ENCODE measurements at regions not wholly inside any gene's neighbourhood (a gene's known extent, or its start where the extent isn't known, plus 50 kb on each side); places are given as distances from the start of the nearest gene placed in this dataset.
A peak's percentile ranks its signal among the peaks of the same experiment; 100 is the strongest.
"Not testable (repeated sequence)": the region's sequence is repeated elsewhere in the genome, so short reads cannot be mapped to it uniquely, and the experiment has no call there.

DNA sequence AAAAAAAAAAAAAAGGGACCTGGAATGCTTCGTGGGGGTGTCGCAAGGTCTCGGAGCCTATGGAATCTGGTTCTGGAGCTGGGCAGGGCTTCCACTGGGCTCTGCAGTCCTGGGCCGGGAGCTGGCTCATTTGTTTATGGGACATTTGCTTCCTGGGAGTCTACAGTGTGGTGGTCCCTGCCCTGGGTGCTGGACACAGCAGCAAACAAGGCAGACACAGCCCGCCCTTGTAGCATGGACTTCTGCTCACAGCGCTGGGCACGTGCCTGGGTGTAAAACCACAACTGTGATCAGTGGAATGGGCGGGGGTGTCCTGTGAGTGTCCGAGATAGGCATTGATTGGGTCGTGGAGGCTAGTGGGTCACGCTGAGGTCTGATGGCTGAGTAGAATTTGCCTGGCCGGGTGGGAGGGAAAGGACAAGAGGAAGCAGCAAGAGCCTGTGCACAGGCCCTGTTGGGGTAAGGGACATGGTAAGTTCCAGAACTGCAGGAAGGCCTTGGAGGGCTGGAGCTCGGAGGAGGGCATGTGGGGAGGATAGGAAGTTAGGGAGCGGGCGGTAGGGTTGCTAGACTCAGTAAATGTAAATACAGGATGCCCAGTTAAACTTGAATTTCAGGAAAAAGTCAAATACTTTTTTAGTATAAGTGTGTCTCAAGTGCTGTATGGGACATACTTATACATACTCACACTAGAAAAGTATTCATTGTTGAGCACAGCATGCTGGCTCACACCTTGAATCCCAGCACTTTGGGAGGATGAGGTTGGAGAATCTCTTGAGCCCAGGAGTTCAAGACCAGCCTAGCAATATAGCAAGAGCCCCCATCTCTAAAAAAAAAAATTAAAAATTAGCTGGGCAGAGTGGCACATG, 61.3 kb upstream of the PMEPA1 start:
- H3K27ac Mint-ChIP-seq = no peak overlapping the region
- WGBS, 2 experiments (ENCODE audit: insufficient coverage in 1 of 2, insufficient read length in 1 of 2) = 86 to 93% methylated on average over 9 to 15 of the region's 15 CpGs
- no peaks in the 10 kb centered on the region for H3K9me3 Mint-ChIP-seq
- peak; percentile 51 for DNase-seq
- peaks cover 18% of the 10 kb centered on the region for H3K27me3 Mint-ChIP-seq (ENCODE audit: insufficient read depth)
- H3K4me3 Mint-ChIP-seq = no peak overlapping the region
- H3K36me3 ChIP-seq (ENCODE audit: control insufficient read depth, insufficient read depth, low read length) = no peaks in the 10 kb centered on the region
- no peak overlapping the region for H3K9ac ChIP-seq (ENCODE audit: extremely low read depth, low read length, poor library complexity, severe bottlenecking)
- no peaks in the 10 kb centered on the region for H3K36me3 Mint-ChIP-seq (ENCODE audit: low read depth)
- H3K4me1 ChIP-seq (ENCODE audit: control insufficient read depth, insufficient read depth, low read length) = no peaks in the 10 kb centered on the region
- no peak overlapping the region for H3K4me3 ChIP-seq (ENCODE audit: low read length)
- no peak for TF ChIP-seq CTCF (conservative IDR thresholded peaks at IDR 0.05)
- H3K27ac ChIP-seq (ENCODE audit: low read depth, low read length) = no peak overlapping the region
- no peaks in the 10 kb centered on the region for H3K9me3 ChIP-seq (ENCODE audit: control insufficient read depth, low read length)
- peaks cover 30% of the 10 kb centered on the region for H3K4me1 Mint-ChIP-seq
- H3K27me3 ChIP-seq (ENCODE audit: control insufficient read depth, insufficient read depth, low read length, poor library complexity, severe bottlenecking) = no peaks in the 10 kb centered on the region

GRCh38 chr20:57770401-57770800, 60.6 kb upstream of the PMEPA1 start:
- H3K9me3 Mint-ChIP-seq; H3K27ac Mint-ChIP-seq; H3K27me3 ChIP-seq (ENCODE audit: control insufficient read depth, insufficient read depth, low read length, poor library complexity, severe bottlenecking); H3K27ac ChIP-seq (ENCODE audit: low read depth, low read length); DNase-seq; H3K4me1 ChIP-seq (ENCODE audit: control insufficient read depth, insufficient read depth, low read length); H3K9me3 ChIP-seq (ENCODE audit: control insufficient read depth, low read length); H3K9ac ChIP-seq (ENCODE audit: extremely low read depth, low read length, poor library complexity, severe bottlenecking); H3K4me3 ChIP-seq (ENCODE audit: low read length); H3K4me3 Mint-ChIP-seq; H3K36me3 Mint-ChIP-seq (ENCODE audit: low read depth); H3K36me3 ChIP-seq (ENCODE audit: control insufficient read depth, insufficient read depth, low read length): not testable (repeated sequence)
- 91 to 98% methylated on average over 1 to 7 of the region's 8 CpGs for WGBS, 2 experiments (ENCODE audit: insufficient coverage in 1 of 2, insufficient read length in 1 of 2)
- H3K27me3 Mint-ChIP-seq (ENCODE audit: insufficient read depth) = peaks cover 18% of the 10 kb centered on the region
- H3K4me1 Mint-ChIP-seq = peaks cover 30% of the 10 kb centered on the region

- TF ChIP-seq CTCF (conservative IDR thresholded peaks at IDR 0.05) = no peak
- H3K27me3 ChIP-seq (ENCODE audit: control insufficient read depth, insufficient read depth, low read length, poor library complexity, severe bottlenecking) = no peaks in the 10 kb centered on the region
Observed at GRCh38 chr20:57769756-57770155, 59.9 kb upstream of the PMEPA1 start.

More at GRCh38 chr20:57769756-57770155, 59.9 kb upstream of the PMEPA1 start:
- no peak overlapping the region for H3K27ac ChIP-seq (ENCODE audit: low read depth, low read length)
- Mint-ChIP-seq H3K4me3 (no peak overlapping the region), H3K27ac (no peak overlapping the region), H3K36me3 (ENCODE audit: low read depth) (no peaks in the 10 kb centered on the region), H3K9me3 (peaks cover 3% of the 10 kb centered on the region), H3K4me1 (peaks cover 30% of the 10 kb centered on the region), H3K27me3 (ENCODE audit: insufficient read depth) (peaks cover 17% of the 10 kb centered on the region)
- peak; percentile 41 for DNase-seq
- 85 to 89% methylated on average over 4 to 5 of the region's 5 CpGs for WGBS, 2 experiments (ENCODE audit: insufficient coverage in 1 of 2, insufficient read length in 1 of 2)
- no peak overlapping the region for H3K9ac ChIP-seq (ENCODE audit: extremely low read depth, low read length, poor library complexity, severe bottlenecking)
- H3K4me1 ChIP-seq (ENCODE audit: control insufficient read depth, insufficient read depth, low read length) = no peaks in the 10 kb centered on the region
- peak overlapping the region; percentile 6 for H3K4me3 ChIP-seq (ENCODE audit: low read length)
- peaks cover 1% of the 10 kb centered on the region for H3K9me3 ChIP-seq (ENCODE audit: control insufficient read depth, low read length)
- H3K36me3 ChIP-seq (ENCODE audit: control insufficient read depth, insufficient read depth, low read length) = no peaks in the 10 kb centered on the region

Data from endodermal cell (in vitro differentiated cells).